ENCODE measurements at regions not wholly inside any gene's neighbourhood (a gene's known extent, or its start where the extent isn't known, plus 50 kb on each side); places are given as distances from the start of the nearest gene placed in this dataset.
"Not testable (repeated sequence)": the region's sequence is repeated elsewhere in the genome, so short reads cannot be mapped to it uniquely, and the experiment has no call there.

DNA sequence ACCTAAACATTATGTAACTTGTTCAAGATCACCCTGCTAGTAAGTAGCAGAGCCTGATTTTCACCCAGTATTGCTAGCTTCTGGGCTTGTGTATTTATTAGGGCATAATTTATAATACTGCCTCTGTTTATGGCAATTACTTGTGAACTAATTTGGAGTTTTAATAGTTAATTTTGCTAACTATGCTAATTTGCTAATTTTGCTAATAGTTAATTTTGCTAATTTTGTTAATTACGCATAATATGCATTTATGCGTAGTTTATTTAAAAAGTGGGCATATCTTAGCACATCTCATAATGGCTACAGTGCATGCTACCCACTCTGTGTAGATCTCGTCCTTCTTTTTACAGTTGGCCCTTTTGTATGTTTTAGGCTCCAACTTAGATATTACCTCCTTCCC lies 898.1 kb upstream of the EPHA5 start:
- no peak for DNase-seq (ENCODE audit: extremely low read depth in 1 of 2, low read depth in 1 of 2)

- no peak for DNase-seq (ENCODE audit: extremely low read depth in 1 of 2, low read depth in 1 of 2)
Observed at GRCh38 chr4:66568001-66568400, 897.7 kb upstream of the EPHA5 start.

- DNase-seq (ENCODE audit: extremely low read depth in 1 of 2, low read depth in 1 of 2): no peak
Observed at GRCh38 chr4:66567551-66567950, 897.3 kb upstream of the EPHA5 start.

DNA sequence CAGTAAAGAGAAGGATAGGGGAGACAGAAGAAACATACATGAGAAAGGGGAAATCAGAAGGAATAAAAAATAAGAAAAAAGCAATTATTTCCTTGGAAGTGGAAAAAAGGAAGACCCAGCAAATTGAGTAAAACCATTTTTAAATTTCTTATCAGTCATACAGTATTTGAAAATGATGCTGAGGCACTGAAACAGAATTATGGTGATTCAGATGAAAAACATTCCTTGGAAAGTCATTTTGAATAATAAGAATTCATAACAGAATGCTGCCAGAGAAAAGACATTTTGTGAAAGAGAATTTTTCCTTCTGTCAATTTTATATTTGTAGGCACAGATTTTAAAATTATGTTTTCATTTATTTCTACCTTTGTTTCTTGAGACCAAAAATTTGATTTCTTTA lies 895.5 kb upstream of the EPHA5 start:
- DNase-seq (ENCODE audit: extremely low read depth in 1 of 2, low read depth in 1 of 2): no peak

DNA sequence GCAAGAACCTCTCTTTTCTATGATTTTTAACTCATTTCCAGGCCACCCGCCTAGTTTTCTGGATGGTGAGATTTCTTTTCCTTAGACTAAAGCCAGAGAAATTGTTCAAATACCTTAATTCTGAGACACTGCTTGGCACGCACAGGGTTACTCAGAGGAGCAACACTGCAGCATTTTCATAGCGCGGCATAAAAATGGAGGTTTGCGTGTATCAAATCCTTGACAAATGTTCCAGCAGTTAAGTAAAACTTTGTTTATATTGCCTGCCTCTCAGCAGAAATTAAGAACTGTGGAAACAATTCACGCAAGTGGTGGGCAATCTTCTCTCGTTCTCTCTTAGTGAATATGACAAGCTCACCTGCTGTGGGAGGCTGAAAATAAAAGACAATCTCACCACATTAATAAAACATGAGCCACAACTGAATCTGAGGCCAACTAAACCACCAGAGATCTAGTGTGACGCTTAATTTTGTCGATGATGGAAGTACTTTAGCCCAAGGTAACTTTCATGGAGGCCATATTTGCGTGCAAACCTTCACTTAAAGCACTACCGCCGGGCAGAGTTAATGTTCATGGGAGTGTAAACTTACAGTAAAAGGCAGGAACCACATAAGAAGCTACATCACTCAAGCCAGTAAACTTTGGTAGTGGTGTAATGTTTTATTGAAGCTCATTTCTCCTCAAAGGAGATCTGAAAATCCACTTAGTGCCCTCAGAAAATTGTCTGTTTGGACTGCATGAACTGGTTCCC lies 894.8 kb upstream of the EPHA5 start:
- DNase-seq (ENCODE audit: extremely low read depth in 1 of 2, low read depth in 1 of 2): no peak

- DNase-seq (ENCODE audit: extremely low read depth in 1 of 2, low read depth in 1 of 2): no peak
Observed at GRCh38 chr4:66562276-66562806, 892.1 kb upstream of the EPHA5 start.

DNA sequence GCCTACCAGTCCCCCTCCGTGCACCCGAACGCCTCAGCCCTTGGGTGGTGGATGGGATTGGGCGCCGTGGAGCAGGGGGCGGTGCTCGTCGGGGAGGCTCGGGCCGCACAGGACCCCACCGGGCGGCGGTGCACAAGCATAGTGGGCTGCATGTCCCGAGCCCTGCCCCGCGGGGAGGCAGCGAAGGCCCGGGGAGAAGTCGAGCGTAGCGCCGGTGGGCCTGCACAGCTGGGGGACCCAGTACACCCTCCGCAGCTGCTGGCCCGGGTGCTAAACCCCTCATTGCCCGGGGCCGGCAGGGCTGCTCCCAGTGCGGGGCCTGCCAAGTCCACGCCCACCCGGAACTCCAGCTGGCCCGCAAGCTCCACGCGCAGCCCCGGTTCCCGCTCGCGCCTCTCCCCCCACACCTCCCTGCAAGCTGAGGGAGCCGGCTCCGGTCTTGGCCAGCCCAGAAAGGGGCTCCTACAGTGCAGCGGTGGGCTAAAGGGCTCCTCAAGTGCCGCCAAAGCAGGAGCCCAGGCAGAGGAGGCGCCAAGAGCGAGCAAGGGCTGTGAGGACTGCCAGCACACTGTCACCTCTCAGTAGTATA lies 891.3 kb upstream of the EPHA5 start:
- DNase-seq (ENCODE audit: extremely low read depth in 1 of 2, low read depth in 1 of 2): not testable (repeated sequence)

- DNase-seq (ENCODE audit: extremely low read depth in 1 of 2, low read depth in 1 of 2): no peak
Observed at GRCh38 chr4:66558651-66559050, 888.4 kb upstream of the EPHA5 start.

- DNase-seq (ENCODE audit: extremely low read depth in 1 of 2, low read depth in 1 of 2): no peak
Observed at GRCh38 chr4:66556651-66557278, 886.5 kb upstream of the EPHA5 start.

GRCh38 chr4:66555301-66555700 lies 885.0 kb upstream of the EPHA5 start:
- DNase-seq (ENCODE audit: extremely low read depth in 1 of 2, low read depth in 1 of 2): no peak

DNA sequence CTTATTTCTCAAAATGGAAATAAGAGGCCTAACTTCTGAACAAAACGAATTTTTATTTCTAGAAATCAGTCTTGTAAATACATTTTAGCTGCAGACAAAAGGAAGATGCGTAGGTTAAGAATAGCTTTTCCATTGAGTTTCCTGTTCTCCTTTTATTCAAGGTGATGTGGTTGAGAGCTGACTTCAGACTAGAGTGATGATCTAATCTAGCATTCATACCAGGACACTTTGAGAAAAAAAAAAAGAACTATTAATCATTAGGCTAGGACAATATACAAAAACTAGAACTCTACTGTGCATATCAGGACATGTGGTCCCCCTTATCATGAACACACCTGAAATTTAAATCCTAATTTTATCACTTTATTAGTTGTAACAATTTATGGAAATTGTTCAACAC lies 884.5 kb upstream of the EPHA5 start:
- DNase-seq (ENCODE audit: extremely low read depth in 1 of 2, low read depth in 1 of 2): no peak

- DNase-seq (ENCODE audit: extremely low read depth in 1 of 2, low read depth in 1 of 2): not testable (repeated sequence)
Observed at GRCh38 chr4:66545301-66545700, 875.0 kb upstream of the EPHA5 start.

- DNase-seq (ENCODE audit: extremely low read depth in 1 of 2, low read depth in 1 of 2): no peak
Observed at GRCh38 chr4:66544281-66544680, 874.0 kb upstream of the EPHA5 start.

- DNase-seq (ENCODE audit: extremely low read depth in 1 of 2, low read depth in 1 of 2): no peak
Observed at GRCh38 chr4:66539745-66540144, 869.5 kb upstream of the EPHA5 start.

DNA sequence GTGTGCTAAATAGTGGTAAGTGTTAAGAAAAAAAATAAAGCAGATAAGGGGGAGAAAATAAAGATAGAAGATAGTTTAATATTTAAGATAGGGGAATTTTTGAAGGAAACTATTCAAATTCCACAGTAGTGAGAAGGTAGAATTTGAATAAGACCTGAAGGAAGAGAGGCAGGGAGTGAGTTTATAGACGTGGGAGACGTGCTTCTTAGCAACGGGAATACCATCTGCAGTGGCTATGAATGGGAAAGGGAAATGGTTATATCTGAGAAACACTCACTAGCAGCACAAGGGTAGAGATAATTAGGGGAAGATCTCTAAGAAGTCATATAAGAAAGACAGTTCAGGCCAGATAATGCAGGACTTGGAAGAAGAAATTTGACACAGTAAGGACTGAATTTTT lies 854.5 kb upstream of the EPHA5 start:
- DNase-seq (ENCODE audit: extremely low read depth in 1 of 2, low read depth in 1 of 2): no peak

GRCh38 chr4:66522244-66522643 lies 852.0 kb upstream of the EPHA5 start:
- DNase-seq (ENCODE audit: extremely low read depth in 1 of 2, low read depth in 1 of 2): no peak

DNA sequence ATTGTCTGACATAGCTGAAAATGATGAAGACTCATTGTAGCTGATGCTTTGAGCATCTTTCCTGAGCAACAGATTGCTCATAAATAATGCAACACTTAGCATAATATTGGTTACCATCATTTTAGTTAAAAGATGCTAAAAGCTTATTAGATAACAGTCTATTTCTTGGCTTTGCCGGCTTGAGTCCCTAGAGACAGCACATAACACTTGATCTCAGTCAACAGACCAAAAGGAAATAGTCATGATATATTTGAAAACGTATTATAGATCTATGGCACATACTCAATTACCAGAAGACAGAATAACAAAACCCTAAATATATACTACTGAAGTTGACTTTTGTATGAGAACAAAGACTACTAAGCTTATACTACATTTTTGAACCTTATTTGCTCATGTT lies 846.7 kb upstream of the EPHA5 start:
- no peak for DNase-seq (ENCODE audit: extremely low read depth in 1 of 2, low read depth in 1 of 2)

GRCh38 chr4:66506985-66507384 lies 836.7 kb upstream of the EPHA5 start:
- no peak for DNase-seq (ENCODE audit: extremely low read depth in 1 of 2, low read depth in 1 of 2)

DNA sequence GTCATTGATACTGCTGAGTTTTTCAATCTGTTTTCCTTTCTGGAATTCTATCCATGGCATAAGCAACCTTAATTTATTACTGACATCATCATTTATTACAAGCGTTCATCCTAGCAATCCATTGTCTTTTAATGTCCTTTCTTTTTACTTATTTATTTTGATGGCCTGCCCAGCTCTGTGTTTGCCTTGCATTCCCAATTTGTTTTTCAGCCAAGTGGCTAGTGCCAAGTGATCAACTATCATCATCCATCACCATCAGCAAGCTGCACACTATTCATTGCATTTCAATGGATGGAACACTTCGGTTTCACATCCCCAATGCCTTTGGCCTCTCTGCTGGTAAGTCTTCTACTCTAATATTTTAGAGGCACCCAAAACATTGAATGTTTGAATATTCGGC lies 831.7 kb upstream of the EPHA5 start:
- no peak for DNase-seq (ENCODE audit: extremely low read depth in 1 of 2, low read depth in 1 of 2)

GRCh38 chr4:66490729-66491128 lies 820.4 kb upstream of the EPHA5 start:
- no peak for DNase-seq (ENCODE audit: extremely low read depth in 1 of 2, low read depth in 1 of 2)

DNA sequence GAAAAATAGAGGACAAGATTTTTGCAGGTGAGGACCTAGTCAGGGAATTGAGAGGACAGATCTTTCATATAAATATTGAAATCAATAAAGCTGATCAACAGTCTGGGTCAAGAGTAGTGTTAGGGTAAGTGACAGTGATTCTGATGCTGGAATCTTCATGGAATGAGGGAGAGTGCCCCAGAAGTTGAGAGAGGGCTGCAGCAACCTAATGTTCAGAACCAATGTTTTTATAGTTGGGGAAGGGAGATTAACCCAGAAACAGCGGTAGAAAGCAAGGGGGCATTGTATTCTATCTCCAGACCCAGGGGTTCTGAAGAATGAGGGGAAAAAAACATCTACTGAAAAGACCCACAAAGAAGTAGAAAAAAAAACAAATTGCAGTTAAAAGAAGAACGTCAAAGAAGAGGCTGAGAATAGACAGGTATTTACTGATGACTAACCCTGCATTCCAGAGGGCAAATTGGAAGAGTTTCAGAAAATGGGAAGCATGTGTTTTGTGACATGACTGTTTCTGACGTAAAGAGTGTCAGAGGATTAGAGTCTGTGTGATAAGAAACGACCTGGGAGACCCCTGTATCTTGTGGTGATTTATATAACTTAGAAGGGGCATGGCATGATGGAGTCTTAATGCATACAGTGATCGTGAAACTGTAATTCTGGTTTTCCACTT lies 819.6 kb upstream of the EPHA5 start:
- DNase-seq (ENCODE audit: extremely low read depth in 1 of 2, low read depth in 1 of 2): no peak

- no peak for DNase-seq (ENCODE audit: extremely low read depth in 1 of 2, low read depth in 1 of 2)
Observed at GRCh38 chr4:66489370-66489769, 819.1 kb upstream of the EPHA5 start.

Data from activated CD8-positive, alpha-beta memory T cell treated with anti-CD3 and anti-CD28 coated beads for 1 hour (primary cell).